ENCODE measurements at regions not wholly inside any gene's neighbourhood (a gene's known extent, or its start where the extent isn't known, plus 50 kb on each side); places are given as distances from the start of the nearest gene placed in this dataset.

DNA sequence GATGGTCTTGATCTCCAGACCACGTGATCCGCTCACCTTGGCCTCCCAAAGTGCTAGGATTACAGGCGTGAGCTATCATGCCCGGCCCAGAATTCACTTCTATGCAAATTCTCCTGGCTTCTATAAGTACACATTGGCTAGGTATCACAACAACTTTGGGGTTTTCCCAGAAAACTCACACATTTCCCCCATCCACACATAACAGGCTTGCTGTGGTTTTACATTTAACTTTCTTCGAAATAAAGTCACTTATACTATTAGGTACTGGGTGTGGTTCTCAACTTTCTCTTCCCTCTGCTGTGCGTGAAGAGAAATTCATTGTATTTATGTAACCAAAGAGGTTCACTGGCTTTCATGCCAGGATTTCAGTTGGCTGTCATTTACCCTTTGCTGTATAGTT is 439.4 kb upstream of the CWC22 start:
- Histone ChIP-seq H3K36me3 (no peaks in the 10 kb centered on the region), H3K27ac (no peak overlapping the region), H3K4me3 (no peak overlapping the region), H3K9me3 (no peaks in the 10 kb centered on the region), H3K4me1 (no peaks in the 10 kb centered on the region), H3K27me3 (no peaks in the 10 kb centered on the region)
- WGBS, 5 donors = 76 to 94% (median 91%) methylated on average over 6 of the region's 6 CpGs
- intact Hi-C loops (cut with DNase I; ENCODE audit: low total_unique reads) = no loop called here
- TF ChIP-seq POLR2AphosphoS5 (IDR thresholded peaks at IDR 0.05) (no peak), EP300 (IDR thresholded peaks at IDR 0.05) (no peak), POLR2A (IDR thresholded peaks at IDR 0.05) (no peak)
- TF ChIP-seq, protein P1, sequence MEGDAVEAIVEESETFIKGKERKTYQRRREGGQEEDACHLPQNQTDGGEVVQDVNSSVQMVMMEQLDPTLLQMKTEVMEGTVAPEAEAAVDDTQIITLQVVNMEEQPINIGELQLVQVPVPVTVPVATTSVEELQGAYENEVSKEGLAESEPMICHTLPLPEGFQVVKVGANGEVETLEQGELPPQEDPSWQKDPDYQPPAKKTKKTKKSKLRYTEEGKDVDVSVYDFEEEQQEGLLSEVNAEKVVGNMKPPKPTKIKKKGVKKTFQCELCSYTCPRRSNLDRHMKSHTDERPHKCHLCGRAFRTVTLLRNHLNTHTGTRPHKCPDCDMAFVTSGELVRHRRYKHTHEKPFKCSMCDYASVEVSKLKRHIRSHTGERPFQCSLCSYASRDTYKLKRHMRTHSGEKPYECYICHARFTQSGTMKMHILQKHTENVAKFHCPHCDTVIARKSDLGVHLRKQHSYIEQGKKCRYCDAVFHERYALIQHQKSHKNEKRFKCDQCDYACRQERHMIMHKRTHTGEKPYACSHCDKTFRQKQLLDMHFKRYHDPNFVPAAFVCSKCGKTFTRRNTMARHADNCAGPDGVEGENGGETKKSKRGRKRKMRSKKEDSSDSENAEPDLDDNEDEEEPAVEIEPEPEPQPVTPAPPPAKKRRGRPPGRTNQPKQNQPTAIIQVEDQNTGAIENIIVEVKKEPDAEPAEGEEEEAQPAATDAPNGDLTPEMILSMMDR (IDR thresholded peaks at IDR 0.05) = no peak
- no peak for DNase-seq

DNA sequence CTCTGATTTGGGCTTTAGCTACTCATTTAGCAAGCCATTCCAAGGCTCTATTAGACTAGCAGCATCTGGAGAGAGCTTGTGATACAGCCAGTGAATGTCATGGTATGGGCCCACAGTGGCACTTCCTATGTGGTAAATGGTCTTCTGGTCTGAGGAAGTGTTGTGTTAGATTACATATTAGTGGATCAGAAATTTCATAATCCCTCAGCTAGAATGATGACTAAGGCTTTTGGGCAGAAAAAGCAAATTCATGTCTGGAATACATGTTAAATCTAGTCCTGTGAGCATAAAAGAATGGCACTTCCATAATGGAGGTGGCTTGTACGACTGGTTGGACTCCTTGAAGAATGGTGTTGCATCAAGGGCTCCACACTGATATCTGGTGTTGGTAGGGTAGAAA is 436.8 kb upstream of the CWC22 start:
- intact Hi-C loops (cut with DNase I; ENCODE audit: low total_unique reads) = no loop called here
- no peak overlapping the region for H3K27ac ChIP-seq
- no peaks in the 10 kb centered on the region for H3K27me3 ChIP-seq
- H3K4me1 ChIP-seq = no peaks in the 10 kb centered on the region
- 21 to 90% (median 69%) methylated on average over 1 of the region's 1 CpG for WGBS, 5 donors
- no peaks in the 10 kb centered on the region for H3K36me3 ChIP-seq
- no peak overlapping the region for H3K4me3 ChIP-seq
- no peaks in the 10 kb centered on the region for H3K9me3 ChIP-seq
- TF ChIP-seq, protein P1 (IDR thresholded peaks at IDR 0.05) = no peak
- TF ChIP-seq POLR2A (IDR thresholded peaks at IDR 0.05) = no peak
- TF ChIP-seq EP300 (IDR thresholded peaks at IDR 0.05) = no peak
- TF ChIP-seq POLR2AphosphoS5 (IDR thresholded peaks at IDR 0.05) = no peak
- no peak for DNase-seq

DNA sequence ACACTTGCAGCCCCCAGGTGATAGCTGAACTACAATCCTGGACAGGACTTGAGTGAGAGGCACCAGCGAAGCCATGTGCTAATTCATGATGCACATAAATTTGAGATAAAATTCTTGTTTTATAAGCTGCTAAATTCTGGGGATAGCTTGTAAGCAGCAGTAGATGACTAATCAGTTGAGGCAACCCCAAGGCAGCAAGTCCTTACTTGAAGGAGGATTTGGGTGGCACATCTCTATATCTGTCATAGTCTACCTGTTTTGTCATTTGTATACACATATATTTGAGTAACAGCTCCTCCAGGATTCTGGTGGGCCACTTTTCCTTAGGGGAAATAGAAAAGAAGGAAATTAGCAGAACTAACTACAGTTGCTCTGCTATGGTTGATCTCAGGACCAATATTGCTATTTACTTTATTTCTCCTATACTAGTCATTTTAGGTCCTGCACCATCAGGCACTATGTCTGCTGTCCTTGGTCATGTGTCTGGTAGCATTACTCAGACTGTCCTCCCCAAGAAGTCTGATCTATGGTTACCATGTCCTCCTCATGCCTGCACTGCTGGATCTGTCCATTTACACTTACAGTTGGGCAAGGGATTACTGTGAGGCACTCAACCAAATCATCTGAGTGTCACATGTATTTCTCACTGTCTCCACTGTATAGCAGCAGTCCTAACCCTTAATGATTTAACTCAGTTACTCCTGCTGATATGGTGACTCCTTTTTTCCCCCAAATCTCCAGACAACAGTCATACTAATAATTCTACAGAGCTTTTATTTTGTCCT is 436.0 kb upstream of the CWC22 start:
- Histone ChIP-seq H3K9me3 (no peaks in the 10 kb centered on the region), H3K27me3 (no peaks in the 10 kb centered on the region), H3K4me3 (no peak overlapping the region), H3K27ac (no peak overlapping the region), H3K4me1 (no peaks in the 10 kb centered on the region), H3K36me3 (no peaks in the 10 kb centered on the region)
- TF ChIP-seq, protein P1 (IDR thresholded peaks at IDR 0.05) = no peak
- TF ChIP-seq POLR2AphosphoS5 (IDR thresholded peaks at IDR 0.05) (no peak), POLR2A (IDR thresholded peaks at IDR 0.05) (no peak), EP300 (IDR thresholded peaks at IDR 0.05) (no peak)
- DNase-seq = no peak
- intact Hi-C loops (cut with DNase I; ENCODE audit: low total_unique reads) = no loop called here
- 93 to 100% (median 97%) methylated on average over 1 of the region's 1 CpG for WGBS, 5 donors

DNA sequence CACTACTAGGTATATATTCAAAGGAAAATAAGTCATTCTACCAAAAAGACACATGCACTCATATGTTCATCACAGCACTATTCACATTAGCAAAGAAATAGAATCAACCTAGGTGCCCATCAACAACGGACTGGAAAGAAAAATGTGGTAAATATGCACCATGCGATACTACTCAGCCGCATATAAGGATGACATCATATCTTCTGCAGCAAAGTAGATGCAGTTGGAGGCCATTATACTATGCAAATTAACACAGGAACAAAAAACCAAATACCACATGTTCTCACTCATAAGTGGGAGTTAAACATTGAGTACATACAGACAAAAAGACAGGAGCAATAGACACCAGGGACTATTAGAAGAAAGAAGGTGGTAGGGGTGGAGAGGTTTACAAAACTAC is 412.1 kb upstream of the CWC22 start:
- intact Hi-C loops (cut with DNase I; ENCODE audit: low total_unique reads) = no loop called here
- Histone ChIP-seq H3K9me3 (peaks cover 0 to 5% (median 0%) of the 10 kb centered on the region in 4 donors), H3K27ac (no peak overlapping the region), H3K27me3 (no peaks in the 10 kb centered on the region), H3K4me1 (no peaks in the 10 kb centered on the region), H3K36me3 (no peaks in the 10 kb centered on the region), H3K4me3 (no peak overlapping the region)
- no peak for DNase-seq
- TF ChIP-seq, protein P1 (IDR thresholded peaks at IDR 0.05) = no peak
- TF ChIP-seq POLR2AphosphoS5 (IDR thresholded peaks at IDR 0.05) (no peak), EP300 (IDR thresholded peaks at IDR 0.05) (no peak), POLR2A (IDR thresholded peaks at IDR 0.05) (no peak)
- WGBS, 5 donors = 90 to 96% (median 92%) methylated on average over 3 of the region's 3 CpGs
